HPDE6-E6E7 (cell line): ENCODE measurements at regions not wholly inside any gene's neighbourhood (a gene's known extent, or its start where the extent isn't known, plus 50 kb on each side); places are given as distances from the start of the nearest gene placed in this dataset.
"Not testable (repeated sequence)": the region's sequence is repeated elsewhere in the genome, so short reads cannot be mapped to it uniquely, and the experiment has no call there.

Source experiments
- DNase-seq: peaks from one replicate; pipeline ENCODE4 v3.0.0; 2011; ENCODE audit warnings: missing footprints; ENCODE audit errors: extremely low spot score

DNA sequence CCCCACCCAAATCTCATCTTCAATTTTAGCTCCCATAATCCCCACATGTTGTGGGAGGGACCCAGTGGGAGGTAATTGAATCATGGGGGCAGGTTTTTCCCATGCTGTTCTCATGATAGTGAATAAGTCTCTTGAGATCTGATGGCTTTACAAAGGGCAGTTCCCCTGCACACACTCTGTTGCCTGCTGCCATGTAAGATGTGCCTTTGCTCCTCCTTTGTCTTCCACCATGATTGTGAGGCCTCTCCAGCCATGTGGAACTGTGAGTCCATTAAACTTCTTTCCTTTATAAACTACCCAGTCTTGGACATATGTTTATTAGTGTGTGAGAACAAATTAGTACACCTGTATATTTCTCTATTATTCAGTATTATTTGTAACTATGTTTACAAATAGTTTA is 1283.3 kb upstream of the MIR17HG start:
- not testable (repeated sequence) for DNase-seq

DNA sequence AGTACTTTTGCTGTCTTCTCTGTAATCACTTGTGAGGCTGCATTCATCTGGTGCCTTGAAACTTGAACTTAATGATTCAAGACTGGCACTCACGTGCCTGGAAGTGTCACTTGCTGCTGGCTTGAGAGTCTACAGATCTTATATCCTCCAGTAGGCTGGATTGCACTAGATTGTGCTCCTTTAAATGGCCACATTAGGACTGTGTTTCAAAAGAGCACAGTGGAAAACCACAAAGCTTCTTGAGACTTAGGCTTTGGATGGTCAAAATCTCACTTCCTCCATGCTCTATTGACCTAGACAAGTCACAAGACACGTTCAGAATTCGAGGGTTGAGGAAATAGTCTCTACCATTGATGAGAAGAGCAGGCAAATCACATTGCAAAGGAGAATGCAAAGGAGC is 1278.8 kb upstream of the MIR17HG start:
- no peak for DNase-seq

DNA sequence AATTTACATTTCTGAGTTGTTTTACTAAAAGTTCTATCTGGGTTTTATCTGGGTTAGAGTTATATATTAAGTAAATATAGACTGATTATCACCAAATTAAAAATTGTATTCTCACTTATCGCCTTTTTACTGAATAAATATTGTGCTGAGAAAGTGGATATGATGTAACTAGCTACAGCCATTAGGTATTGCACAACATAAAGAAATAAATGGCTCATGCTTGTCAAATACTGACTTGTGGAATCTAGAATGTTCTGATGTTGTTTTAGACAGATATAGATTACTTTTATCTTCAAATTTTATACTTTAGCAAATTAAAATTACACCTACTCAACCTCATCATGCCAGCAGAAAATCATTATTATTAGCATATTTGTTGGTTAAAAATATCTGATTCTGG is 1277.1 kb upstream of the MIR17HG start:
- peak; percentile 1 for DNase-seq

DNA sequence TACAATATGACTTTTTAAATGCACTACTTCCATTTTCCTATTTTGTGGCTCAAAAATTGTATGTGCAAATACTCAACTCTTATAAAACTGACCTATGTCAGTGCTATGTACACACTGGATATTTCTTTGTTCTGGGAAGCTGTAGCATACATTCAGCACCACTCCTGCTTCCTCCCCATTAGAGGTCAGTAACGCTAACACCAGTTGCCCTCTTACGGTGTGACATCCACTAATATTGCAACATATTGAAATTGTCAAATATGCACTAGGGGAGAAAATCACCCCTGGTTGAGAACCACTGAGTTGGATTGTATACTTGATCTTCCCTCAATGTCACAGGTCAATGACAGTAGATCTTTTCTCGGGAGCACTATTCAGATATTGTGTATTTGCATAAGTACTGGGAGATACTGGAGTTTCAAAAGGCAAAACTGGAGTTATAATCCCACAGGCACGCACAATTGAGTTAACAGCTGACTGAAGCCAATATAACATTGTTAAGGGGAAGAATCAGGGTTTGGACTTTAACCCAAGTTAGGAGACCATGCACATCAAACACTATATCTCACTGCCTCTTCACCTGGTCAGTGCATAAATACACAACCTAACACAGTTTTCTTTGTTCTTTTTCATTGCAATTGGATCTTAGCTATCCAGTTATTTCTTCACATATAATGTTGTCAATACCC is 1276.5 kb upstream of the MIR17HG start:
- no peak for DNase-seq

DNA sequence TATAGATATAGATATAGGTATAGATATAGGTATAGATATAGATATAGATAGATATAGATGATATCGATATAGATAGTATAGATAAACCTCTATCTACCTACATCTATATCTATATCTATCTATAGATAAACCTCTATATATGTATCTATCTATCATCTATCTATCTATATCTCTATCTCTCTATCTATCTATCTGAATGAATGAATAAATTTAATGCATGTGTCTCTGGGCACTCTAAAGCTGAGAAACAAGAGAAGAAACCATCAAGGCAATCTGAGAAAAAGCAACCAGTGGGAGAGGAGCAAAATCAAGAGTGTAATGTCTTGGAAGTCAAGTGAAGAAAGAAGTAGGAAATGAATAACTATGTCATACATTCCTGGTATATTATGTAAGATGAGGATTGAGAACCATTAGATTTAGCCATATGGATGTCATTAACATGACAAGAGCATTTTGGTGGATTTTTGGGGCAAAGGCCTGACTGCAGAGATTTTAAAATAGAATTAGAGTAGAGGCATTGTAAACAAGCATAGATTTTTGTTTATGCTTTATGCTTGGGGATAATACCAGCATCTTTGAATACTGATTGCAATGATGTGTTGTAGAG is 1262.7 kb upstream of the MIR17HG start:
- DNase-seq, result no peak

DNA sequence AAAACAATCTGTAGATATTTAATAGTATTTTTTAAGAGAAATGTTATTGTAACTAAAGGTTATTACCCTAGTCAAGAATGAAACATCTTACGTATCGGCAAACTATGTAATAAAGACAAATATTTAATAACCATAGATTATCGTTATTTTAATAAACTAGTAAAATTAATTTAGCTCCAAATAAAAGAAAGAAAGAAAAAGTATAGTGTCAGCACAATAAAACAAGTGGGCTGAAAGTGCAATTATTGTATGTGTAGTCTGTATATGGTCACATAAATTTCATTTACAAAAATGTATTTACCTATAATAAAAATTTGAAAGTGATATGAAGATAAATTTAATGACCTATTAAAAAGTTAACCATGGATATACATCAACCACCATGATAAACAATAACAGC is 1258.4 kb upstream of the MIR17HG start:
- no peak for DNase-seq

DNA sequence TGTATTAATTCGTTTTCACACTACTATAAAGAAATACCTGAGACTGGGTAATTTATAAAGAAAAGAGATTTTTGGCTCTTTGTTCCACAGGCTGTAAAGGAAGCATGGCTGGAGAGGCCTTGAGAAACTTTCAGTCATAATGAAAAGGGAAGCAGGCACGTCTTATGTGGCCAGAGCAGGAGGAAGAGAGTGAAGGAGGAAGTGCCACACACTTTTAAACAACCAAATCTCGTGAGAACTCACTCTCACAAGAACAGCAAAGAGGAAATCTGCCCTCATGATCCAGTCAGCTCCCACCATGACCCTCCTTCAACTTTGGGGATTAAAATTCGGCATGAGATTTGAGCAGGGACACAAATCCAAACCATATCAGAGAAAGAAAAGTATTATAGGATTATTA is 1255.9 kb upstream of the MIR17HG start:
- DNase-seq, result no peak

DNA sequence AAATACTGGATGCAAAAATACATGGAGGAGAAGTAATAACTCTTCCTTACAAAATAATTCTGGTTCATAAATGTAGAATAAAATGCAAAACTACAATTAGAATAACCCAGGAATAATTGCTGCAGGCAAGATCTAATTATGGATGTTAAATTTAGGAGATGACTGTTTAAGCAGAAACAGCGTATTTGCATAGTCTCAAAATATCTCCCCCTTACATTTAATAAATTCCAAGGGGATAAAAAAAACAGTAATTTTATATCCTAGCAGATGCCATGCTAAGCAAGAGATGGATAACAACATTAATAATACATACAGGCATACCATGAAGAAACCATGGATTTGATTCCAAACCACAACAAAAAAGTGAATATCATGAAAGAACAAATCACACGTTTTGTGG is 1253.1 kb upstream of the MIR17HG start:
- DNase-seq, result no peak

DNA sequence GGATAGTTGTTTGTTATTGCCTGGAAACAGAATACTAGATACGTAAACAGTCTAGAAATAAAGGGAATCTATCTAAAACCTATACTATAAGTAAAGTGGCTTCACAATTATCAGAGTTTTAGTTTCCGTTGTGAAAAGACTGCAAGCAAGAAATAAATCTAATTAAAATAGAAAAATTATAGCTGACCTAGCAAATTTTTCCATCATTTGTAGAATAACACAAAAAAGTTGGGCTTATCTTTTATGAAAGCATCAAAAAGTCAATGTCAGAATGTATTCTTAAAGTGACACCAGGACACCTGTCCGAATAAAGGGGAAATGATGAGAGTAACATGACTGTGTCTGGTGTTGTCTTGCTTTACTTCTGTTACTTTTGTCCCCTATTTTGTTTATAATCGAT is 1248.9 kb upstream of the MIR17HG start:
- DNase-seq, result no peak

DNA sequence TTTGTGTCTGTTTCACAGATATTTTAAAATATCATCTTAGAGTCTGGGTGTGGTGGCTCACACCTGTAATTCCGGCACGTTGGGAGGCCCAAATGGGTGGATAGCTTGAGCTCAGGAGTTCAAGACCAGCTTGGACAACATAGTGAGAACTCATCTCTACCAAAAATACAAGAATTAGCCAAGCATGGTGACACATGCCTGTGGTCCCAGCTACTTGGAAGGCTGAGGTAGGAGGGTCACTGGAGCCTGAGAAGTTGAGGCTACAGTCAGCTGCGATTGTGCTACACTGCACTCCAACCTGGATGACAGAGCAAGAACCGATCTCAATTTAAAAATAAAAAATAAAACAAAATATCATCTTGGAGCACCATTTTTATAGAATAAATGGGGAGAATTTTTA is 1247.6 kb upstream of the MIR17HG start:
- no peak for DNase-seq

DNA sequence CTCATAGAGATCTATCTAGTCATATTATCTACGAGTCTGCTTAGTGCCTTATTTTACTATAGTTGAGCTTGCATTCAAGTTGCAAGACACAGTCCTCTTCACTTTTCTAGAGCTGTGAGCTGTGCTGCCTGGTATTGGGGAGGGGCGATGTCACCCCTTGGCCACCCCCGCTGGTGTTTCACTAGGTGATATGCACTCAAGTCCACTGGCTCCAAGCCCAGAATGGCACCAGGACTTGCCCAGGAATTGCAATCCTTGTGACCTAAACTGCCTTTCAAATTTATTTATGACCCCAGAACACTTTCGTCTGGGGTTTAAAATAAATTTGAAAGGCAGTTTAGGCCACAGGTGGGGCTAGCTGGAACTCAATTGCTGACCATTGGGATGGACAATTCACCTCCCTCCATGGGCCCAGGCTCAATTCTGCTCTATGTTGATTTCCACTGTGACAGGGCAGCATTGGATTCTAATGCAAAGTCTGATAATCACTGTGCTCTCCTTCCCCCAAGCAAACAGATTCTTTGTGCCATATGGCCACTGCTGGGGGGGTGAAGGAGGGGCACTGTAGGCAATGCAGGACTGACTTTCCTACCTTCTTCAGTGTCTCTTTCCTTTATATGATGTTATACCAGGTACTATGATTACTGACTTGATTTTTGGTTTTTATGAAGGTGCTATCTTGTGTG is 1244.2 kb upstream of the MIR17HG start:
- DNase-seq, result no peak

DNA sequence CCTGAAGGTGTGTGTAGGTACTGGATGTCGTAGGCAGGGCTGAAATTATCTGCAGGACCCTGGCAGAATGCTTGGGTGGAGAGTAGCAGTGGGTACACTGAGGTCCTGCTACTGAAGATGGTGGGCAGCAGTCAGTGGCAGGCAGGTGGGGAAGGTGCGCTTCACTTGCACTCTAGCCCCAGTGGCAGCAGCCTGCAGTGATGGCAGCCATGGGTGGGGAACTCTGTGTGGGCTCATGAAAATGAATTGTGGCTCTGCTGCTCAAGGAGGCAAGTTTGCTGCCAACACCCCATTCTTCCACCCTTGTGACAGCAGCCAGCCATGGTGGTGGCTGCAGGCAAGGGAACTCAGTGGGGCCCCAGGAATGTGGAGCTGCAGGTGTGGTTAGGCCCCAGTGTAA is 1242.7 kb upstream of the MIR17HG start:
- DNase-seq, result no peak

DNA sequence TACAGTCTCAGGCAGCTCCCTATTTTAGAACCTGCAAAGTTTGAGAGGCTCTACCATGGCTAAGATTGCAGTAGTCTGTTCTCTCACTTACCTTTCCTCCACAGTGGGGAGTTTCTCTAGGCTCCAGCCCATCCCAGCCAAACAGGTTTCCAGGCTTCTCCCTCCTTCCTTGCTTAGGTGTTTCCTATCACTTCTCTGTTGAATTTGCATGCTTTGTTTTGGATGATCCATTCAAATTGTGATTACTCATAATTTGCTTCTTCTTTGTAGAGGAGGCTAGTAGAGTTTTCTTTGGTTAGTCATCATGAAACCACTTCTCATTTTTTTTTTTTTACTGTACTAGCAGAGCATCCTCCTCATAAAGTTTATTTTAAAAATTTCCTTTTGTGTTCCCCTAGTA is 1242.2 kb upstream of the MIR17HG start:
- peak; percentile 56 for DNase-seq

DNA sequence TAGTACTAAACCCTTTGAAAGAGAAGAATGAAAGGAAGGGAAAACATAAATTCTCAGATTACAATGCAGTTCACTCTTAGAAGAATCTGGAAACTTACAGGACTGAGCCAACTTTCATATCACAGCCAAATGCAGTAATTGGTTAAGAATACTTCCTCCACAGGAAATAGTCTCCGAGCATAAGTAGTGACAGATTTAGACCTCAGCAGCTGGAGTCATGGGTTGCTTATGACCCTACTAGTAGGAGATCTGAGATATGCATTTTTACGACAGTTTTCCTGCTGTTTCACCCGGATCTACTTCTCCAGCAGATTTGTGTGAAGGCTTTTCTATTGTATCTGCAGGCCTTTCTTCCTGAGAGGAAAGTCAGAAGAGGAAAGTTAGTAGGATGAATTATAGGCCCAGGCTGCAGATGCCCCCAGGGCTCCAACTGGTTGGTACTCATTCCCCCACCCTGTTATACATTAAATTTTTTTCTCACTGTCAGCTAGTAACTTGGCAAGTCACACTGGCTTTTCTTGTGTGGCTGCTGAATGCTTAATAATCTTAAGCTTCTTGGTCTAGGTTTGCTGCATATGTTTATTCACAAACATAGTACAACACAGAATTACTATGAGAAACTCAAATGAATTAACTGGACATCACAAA is 1241.5 kb upstream of the MIR17HG start:
- no peak for DNase-seq

DNA sequence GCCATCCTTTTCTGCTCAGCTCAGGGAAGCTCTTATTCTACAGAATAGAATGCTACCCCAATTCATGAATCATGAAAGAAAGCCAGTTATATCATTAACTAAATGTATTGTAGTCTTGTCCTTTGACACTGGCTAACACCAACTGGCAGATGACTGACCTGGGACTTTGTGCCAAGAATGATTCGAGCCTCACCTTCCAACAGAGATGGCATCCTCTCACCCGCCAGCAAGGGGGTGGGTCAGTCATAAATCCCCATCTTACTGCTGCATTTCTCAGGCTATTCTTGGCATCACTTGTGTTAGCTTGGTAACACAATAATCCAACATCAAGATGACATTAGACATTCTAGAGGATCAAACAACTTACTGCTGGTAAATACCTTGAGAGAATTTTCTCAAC is 1239.8 kb upstream of the MIR17HG start:
- no peak for DNase-seq

DNA sequence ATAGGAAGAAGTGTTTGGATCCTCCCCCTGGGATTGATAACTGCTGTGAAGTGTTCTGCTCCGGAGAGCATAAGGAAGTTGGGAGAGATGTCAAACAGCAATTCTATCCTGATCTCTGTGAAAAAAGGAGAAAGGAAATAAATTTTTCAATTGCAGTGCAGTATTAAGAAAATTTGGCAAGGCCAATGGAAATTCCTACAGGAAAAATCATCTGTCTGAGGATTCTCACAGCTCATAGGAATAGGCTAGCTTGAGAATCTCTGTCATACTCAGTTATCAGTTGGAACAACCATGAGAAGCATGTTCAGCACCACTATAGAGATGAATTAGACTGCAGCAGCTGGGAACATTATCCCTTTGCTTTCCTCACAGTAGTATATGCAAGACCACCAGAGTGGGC is 1238.9 kb upstream of the MIR17HG start:
- DNase-seq, result no peak

DNA sequence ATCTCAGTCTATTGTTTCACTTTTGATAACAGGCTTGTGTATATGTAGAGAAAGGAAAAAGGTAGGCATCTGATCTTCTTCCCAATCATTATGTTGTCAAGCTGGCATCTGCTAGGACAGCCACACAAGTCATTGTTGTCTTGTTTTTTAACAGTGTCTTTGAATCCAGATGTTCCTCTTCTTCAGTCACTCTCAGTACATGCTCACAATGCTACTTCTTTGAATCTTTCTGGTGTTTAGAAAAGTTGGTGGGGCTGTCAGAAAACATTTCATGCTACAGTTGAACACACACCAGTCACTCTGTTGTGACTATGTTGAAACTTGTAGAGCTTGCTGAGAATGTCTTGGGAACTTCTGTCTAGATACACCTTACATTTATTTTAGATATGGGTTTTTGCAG is 1231.4 kb upstream of the MIR17HG start:
- no peak for DNase-seq

DNA sequence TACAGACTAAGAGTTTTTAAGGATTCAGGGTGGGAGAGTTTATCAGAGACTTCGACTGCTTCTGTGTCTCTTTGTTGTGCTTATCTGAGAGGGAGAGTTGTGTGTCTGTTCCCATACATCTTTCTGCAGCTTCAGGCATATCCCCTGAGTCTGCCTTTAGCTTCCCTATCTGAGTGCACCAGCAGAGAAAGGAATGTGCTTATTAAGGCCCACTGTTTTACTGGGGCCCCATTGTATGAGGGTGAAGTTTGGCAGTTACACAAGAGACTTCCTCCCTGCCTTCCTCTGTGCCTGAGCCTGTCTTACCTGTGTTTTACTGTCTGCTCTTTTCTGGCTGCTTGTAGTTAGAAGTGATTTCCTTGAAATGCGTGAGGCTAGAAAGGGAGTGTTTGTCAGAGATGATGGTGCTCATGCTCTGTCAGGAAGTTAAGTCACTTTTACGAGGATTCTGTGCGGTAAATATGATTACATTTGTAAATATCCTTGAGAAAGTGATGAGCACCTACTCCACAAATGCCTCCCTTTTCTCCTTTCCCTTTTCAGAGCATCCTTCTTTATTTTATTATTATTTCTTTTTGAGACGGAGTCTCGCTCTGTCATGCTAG is 1228.9 kb upstream of the MIR17HG start:
- no peak for DNase-seq

DNA sequence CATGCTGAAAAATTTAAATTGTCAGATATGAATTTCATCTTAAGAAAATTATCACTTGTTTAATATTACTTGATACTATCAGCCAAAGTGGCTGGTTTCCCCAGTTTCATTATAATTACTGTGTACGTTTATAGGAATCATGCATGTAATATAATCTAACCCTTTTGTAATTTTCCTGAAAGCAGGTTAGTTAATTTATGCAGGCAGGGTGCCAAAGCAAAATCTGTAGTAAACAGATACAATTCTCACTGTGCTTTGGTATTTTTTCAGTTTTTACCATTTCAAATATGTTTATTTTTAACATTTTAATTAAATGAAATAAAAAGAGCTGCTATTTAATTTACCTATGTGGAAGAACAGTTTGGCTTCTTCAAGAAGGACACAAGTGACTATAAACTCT is 1227.5 kb upstream of the MIR17HG start:
- no peak for DNase-seq

DNA sequence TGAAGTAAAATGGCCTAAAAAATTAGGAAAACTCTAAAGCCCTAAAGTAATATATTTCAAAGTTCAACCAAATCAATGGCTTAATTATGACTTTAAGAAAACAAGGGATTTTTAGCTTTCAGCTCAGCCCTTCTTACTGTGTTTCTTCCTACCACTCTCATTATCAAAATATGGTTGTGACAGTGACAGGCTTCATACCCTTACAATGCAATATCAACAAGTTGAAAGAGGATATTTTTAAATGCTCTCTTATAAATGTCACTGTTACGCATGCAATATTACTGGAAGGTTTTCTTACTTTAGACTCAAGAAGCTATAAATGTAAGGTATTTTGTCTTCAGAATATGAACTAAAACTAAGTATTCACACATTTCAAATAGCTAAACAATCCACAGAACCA is 1225.7 kb upstream of the MIR17HG start:
- DNase-seq, result no peak

DNA sequence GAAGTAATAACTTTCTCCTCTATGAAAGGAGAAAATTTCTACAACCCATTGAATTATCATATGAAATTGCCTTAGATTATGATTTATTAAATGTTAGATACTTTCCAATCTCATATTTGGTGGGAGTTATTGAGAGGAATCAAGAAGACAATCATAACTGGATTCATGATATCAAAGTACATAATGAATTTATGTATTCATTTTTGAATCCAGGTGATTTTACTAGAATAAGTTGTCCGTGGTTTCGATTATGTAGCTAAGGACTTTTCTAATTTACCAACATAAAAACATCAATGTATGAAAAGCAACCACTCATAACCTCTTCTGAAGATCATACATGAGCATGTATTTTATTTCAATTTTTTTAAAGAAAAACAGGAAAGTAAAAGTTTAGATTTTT is 1225.0 kb upstream of the MIR17HG start:
- no peak for DNase-seq

DNA sequence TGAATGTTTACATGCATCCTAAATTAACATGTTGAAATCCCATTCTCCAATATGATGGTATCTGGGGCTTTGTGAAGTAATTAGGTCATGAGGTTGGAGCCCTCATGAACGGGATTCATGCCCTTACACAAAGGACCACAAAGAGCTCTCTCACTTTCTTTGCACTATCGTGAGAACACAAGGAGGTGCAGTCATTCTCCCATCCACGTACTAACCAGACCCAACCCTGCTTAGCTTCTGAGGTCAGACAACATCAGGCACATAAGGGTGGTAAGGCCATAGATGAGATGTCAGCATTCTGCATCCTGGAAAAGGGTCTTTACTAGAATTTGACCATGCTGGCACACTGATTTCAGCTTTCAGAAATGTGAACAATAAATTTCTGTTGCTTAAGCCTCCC is 1211.9 kb upstream of the MIR17HG start:
- no peak for DNase-seq
